AG20443 (cell line): ENCODE measurements at regions not wholly inside any gene's neighbourhood (a gene's known extent, or its start where the extent isn't known, plus 50 kb on each side); places are given as distances from the start of the nearest gene placed in this dataset.

Experiments used
- DNase-seq: peaks from one replicate; pipeline ENCODE4 v3.0.0; 2012; ENCODE audit warnings: low spot score, mixed read lengths

DNA sequence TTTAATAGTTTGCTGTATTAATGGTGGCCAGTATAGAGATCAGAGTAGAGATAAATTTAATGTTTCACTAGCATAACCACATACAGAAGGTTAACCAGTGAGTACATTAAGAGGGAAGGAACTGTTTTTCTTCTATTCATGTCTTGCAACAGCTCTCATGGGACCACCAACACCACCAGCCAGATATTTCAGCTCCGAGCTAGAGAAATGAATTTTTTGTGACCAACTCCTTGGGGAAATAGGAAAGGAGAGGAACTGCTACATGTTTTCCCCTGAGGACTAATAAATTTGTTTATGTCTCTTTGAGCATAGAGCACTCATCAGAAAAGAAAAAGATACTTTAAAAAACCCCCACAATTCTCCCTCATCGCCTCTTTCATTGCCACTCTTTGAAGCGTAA, 247.5 kb downstream of the MBNL1 start:
- DNase-seq, result no peak

DNA sequence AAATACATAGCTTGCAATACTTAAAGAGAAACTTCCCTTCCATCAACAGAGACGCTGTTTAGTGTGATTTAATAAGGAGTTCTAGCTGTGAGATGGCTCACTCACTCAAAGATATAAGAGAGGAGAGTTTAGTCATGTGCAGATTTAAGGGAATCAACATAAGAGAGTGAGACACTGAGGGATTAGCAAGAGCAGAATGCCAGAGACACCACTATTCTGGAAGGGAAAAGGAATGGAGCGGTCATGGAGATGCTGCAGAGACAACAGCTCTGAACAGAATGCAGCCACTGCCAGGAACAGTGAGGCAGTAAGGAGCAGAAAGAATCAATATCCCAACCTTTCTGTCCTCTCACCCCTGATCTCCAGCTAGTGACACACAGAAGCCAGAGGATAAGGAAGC, 248.8 kb downstream of the MBNL1 start:
- no peak for DNase-seq

DNA sequence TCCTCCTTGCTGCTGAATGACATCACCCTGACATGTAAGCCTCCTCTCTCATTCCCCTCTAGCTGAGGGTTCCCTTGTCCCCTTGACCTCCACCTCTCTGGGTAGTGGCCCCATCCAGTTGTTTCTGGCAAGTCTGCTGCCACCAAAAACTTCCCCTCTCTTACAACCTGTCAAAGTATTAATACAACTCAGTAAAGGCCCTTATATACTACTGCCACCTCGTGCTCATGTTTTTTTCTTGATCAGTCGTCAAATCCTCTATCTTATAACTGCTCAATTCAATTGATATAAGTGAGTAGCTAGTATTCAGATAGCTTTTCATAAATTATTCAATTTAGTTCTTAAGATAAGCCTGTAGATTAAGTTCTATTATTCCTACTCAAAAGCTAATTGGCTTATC, 249.6 kb downstream of the MBNL1 start:
- DNase-seq, result no peak

DNA sequence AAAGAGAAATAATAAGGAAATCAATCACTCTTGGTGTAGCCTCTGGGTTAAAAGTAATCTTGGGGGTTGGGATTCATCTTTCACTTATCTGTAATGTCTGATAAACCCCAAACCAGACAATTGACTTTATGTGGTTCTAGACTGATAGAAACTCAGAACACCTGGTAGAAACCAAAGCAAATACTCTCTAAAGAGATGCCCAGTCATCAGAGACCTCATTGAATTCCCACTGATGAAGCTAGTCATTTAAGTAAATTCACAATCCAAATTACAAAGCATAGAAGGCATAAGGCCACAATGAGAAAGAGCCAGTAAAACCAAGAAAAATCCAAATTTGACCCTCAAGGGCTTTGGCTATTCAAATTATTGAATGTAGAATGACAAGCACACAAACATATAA, 250.6 kb downstream of the MBNL1 start:
- DNase-seq, result no peak

DNA sequence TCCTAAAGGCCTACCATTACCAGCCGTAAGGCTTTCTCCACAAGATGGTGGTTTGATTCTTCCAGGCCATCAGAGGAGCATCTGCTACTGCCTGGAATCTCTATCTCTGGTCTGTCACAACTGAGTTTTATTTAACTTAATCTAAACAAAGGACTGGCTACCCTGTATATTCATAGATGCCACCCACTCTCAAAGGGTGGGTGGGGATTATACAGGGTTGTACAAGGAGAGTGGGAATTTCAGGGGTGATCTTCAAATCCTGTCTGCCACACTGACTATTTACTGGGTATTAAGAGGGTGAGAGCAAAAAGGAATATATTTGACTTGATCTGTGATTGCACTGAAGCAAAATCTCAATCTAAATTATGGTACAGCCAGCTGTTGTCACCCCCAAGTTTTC, 253.3 kb downstream of the MBNL1 start:
- DNase-seq, result no peak

DNA sequence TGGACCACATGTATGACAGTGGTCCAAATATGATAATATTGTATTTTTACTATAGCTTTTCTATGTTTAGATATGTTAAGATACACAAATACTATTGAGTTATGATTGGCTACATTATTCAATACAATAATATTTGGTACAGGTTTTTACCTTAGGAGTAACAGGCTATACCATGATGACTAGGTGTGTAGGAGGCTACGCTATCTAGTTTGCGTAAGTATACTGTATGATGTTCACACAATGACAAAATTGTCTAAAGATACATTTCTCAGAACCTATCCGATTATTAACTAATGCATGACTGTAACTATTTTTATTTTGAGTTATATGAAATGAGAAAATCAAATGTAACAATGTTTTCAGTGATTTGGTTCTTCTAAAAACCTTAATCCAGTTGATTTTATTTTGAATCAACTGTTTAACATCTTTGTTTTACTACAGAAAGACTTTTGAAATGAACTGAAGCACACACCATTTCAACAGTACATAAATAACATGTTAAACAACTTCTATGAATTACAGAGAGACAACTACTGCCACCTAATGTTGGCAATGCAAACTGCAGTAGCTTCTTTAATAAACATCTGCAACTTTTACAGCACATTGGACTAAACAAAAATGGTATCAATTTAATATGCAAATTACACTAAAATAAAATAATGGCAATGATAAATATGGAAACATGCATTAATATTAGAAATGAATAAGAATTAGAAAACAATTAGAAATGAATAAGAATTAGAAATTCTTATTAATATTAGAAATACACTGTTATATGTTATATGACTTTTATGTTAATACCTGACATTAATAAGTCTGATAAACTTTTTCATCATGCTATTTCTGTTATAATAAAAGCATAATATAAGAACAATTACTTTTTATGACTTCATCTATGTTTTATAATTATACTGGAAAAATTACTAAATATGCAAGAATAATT, 255.7 kb downstream of the MBNL1 start:
- peak; percentile 20 for DNase-seq

DNA sequence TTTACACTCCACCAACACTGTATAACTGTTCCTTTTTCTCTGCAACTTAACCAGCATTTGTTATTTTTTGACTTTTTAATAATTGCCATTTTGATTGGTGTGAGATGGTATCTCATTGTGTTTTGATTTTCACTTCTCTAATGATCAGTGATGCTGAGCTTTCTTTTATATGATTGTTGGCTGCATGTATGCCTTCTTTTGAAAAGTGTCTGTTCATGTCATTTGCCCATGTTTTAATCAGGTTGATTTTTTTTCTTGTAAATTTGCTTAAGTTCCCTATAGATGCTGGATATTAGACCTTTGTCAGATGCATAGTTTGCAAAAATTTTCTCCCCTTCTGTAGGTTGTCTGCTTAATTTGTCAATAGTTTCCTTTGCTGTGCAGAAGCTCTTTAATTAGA, 263.0 kb downstream of the MBNL1 start:
- DNase-seq, result no peak

DNA sequence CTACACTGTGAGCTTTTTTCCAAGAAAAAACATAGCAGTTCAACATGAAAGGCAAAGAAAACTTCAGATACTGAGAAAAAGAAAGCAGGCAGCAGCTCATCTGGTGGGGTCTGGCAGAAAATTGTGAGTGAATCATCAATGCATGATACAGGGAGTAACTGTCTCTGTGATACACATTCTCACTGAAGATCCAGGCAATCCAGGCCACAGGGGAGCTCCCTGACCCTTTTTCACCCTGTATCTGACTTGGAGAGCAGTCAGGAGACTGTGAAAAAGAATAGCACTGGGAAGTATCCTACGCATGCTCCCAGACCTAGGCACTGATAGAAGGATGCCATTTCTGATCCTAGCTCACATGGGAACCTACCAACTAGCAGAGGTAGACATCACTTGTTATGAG, 269.8 kb downstream of the MBNL1 start:
- no peak for DNase-seq

DNA sequence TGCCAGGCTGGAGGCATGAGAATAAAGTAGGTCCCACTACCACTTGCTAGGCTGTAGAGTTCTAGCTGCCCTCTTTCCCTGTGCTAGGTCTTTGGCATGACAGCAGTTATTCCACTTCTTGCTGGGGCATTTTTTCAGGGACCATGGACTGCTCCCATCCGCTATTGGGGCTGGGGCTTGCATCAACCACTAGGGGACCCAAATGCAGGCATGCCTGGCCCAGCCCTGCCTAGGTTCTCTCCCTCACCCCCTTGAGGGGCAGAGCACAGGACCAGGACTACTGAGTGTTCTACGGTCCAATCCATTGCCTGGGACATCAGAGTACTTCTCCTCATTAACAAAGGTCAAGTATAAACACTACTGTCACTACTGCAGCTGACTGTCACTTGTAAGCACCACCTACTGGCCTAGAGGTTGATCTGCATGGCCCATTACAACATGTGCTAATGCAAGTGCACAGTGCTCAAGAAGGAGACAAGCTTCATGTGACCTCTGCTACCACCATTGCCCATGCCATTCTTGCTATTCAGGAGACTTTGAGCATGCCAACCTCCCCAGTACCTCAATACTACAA, 270.5 kb downstream of the MBNL1 start:
- DNase-seq, result no peak

DNA sequence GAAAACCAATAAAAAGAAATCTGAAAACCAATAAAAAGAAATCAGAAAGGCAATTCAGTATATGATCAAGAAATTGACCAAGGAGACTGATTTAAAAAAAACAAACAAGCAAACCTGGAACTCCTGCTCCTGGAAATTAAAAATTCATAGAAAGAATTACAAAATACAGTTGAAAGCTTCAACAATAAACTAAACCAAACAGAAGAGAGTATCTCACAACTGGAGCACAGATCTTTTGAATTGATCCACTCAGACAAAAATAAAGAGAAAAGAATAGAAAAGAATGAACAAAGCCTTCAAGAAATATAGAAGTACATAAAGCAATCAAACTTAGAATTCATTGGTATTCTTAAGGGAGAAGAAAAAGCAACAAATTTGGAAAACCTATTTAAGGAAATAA, 271.4 kb downstream of the MBNL1 start:
- no peak for DNase-seq

DNA sequence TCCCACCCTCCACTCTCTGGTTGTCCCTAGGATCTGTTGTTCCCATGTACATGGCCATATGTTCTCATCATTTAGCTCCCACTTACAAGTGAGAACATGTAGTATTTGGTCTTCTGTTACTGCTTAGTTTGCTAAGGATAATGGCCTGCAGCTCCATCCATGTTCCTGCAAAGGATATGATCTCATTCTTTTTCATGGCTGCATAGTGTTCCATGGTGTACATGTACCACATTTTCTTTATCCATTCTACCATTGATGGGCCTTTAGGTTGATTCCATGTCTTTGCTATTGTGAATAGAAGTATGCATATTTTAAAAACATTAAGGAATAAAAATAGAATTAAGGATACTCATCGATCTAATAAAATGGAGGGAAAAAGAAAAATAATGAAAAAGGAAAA, 278.4 kb downstream of the MBNL1 start:
- no peak for DNase-seq

DNA sequence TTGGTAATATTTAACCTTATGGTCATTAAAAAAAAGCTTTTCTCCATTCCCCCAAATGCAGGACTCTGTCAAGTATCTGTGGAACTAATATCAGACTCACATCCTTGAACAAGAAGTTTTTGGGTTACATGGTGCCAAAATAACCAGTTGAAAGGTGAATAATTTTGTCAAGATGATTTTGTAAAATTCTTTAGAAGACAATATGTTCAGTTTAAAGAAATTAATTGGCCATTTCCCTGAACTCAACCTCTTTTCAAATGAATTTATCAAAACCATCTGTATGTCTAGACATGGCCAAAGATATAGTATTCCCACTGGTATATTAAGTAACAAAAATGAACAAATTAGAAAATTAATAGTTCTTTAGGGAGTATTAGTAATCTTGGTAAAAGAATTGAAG, 280.5 kb downstream of the MBNL1 start:
- no peak for DNase-seq

DNA sequence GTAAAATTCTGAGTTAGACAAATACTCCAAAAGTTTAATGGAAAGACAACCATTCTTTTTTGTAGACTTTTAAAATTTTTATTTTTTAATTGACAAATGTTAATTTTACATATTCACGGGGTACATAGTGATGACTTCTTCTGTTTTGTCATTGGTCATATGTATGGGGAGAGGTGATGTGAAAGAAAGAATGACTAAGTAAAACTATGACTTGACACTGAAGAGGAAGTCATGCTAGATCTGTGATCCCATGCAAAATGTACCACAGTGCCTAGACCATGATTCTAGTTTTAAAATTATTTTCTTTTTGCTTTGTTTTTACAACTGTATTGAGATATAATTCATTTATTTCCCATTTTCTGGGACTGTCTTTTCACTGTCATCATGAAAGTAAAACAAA, 281.6 kb downstream of the MBNL1 start:
- no peak for DNase-seq

DNA sequence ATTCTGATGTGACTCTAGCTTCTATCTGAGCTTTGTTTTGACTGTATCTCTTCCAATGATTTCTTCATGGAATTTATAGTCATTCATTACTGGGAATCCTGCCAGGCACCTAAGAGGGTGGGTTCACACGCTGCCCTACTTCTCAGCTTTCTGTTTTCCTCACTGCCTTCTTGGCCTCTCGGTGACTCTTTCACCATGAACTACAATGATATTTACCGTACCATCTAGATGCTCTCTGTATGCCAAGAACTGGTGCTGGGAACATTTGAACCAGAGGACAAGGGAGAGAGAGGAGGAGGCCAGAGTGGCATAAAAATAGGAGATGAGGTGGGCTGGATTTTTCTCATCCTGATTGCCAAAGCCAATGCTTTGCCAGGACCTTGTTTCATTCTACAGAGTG, 280.0 kb upstream of the P2RY1 start:
- peak; percentile 14 for DNase-seq

DNA sequence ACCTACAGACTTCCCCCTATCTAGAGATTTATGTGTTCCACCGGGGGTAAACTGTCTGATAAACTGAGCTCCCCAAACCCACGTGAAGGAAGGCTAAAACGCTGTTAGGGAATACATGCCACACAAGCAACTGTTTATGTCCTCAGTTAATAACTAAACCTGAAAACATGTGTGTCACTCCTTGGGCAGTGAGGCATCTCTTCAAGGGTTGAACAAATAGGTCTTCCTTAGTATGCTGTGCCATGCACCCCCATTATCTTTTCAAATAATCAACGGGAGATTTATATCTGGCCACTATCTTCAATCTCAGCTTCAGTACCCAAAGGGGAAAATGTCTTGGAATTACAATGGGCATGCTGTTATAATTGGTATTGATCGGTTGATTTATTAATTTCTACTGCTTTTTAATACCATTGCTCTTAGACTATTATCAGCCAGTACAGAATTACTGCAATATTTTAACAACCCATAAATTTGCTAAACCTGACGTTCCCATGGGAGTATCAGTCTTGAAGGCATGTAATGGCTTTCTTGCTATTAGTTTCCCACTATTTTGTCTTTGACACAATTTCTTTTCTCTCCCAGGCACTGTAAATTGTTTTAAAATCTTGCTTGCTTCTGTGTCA, 279.2 kb upstream of the P2RY1 start:
- no peak for DNase-seq

DNA sequence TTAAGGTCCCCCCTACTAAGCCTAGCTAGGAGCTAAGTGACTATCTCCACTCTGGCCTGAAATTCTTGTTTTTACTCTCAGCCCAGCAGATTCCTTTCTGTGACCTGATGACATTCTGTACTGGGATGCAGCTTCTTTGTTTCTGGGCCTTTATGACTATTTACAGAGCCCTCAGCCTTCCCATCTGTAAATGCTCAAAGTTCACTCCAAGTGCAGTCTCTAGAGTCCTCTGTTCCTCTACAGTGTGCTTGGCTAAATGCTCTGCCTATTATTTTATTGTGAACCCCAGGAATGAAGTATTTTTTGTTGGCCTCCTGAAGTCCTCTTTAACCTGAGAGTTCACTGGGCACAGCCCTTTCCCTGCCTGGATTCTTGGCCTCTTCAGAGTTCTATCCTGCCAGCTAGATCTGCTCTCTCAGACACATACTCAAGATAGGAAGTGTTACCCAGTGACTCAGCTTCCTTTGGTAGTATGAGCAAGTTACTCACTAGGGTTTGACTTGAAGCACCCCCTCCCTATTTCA, 278.1 kb upstream of the P2RY1 start:
- DNase-seq, result peak; percentile 34

DNA sequence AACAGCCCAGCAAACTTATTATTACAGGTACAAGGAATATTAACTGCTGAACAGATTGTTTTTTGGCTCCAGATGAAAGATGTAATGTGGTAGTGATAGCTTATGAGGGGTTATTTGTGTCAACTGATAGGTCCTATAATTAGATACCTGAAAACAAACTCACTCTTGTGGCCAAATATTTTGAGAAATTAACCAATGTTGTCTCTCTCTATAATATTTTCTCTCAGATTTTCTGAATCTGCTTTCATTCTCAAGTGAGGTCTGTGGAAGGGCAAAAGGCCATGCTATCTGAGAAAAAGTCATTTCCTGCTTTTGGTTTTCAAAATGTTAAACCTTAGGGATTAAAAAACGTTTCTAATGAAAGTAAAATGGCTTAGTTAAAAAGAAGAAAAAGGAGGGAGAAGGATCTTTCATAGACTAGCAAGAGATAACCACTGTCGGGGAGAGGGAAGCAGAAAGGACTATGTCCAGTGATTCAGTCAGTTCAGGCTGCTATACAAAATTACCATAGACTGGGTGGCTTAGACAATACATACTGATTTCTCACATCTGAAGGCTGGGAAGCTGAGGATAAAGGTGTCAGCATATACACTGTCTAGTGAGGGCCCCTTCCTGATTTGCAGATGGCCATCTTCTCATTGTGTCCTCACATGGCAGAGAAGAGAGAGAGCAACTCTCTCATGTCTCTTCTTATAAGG, 277.5 kb upstream of the P2RY1 start:
- no peak for DNase-seq

DNA sequence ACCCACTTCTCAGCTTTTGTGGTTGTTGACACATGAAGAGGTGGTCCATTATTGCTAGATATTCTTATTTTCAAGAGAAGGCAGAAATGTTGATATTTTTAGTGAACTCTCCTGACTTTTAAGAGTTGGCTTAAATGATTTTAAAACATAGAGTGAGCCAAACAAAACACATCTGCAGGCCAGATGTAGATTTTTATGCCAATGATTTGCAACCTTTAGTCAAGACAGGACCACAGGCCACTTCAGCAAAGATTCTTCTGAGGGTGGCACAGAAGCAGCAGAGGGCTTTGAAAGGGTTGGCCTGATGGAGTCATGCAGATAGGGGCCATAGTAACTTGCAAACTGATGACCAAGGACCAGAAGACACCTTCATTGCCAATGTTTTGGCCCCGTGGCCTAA, 276.5 kb upstream of the P2RY1 start:
- no peak for DNase-seq

DNA sequence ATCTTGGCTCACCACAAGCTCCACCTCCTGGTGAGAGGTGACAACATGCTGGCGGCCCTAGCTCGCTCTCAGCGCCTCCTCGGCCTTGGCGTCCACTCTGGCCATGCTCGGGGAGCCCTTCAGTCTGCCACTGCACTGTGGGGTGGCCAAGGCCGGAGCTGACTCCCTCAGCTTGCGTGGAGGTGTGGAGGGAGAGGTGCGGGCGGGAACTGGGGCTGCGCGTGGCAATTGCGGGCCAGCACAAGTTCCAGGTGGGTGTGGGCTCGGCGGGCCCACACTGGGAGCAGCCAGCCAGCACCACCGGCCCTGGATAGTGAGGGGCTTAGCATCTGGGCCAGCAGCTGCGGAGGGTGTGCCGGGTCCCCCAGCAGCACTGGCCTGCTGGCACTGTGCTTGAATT, 275.7 kb upstream of the P2RY1 start:
- no peak for DNase-seq

DNA sequence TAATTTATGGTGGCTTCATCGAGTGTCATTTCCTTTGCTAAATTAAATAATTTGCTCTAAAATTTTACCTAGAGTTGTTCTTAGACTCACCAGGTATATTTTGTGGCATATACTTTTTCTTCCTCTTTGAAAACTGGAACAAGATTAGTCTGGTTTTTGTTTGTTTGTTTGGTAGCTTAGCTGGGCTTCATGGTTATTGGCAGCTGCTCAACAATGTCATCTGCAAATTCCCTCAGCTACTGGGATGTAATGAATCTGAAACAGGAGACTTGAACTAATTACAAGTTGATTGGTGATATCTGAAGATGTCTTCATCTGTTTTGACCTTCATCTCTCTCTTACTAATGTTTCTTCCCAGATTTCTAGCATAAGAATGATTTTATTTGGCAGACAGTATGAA, 270.5 kb upstream of the P2RY1 start:
- no peak for DNase-seq

DNA sequence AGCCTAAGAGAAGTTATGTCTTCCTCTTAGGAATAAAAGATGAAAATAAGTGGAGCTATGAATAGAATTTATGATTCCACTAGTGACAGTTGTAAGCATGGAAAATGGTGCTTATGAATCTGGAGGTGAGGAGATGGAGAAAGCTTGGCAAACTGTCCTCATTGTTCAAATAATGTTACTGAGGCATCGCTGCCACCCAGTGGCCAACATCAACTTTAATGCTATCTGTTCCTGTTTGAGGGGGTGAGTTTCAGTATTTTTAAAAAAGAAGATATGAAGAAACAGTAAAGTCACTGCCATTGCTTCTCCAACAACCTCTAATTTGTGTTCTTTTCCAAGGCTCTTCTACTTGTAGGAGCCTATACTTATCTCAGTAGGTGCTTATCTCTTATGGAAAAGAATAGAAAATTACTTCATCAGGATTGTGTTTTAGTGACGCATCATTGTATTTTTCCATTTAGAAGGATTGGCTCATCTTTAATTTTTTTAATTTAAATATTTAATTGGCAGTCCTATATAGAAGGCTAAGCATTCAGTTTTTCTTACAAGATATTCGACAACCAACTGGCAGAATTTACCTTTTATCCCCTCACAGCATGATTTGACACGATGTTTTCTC, 260.4 kb upstream of the P2RY1 start:
- peak; percentile 58 for DNase-seq

DNA sequence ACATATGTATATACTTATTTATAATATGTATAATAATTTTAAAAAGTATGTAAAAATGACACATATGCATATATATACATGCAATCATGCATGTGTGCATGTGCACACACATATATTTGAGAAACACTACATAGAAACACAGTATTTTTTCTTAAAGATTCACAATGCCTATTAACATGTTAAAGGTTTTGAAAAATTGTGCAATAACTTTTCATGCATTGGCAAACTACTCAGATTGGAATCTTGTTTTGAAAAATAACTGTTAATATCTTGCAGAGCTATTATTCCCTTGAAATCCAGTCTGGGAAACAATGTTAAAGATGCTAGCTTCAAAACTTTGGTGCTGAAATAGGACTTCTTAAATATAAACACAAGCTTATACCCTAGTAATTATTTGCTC, 256.2 kb upstream of the P2RY1 start:
- DNase-seq, result no peak
